Tibial nerve (tissue), 4 donors: ENCODE measurements at regions not wholly inside any gene's neighbourhood (a gene's known extent, or its start where the extent isn't known, plus 50 kb on each side); places are given as distances from the start of the nearest gene placed in this dataset.

Experiments
- DNase-seq, 2 donors: peaks; one replicate each; pipeline ENCODE4 v3.0.0-alpha.2; 2019; ENCODE audit warnings: low spot score in 2 of 2
- H3K27ac ChIP-seq, 4 donors: fragments of 200-600 bp; sonication (generic) in 3 of 4; one replicate each; pipeline ENCODE4 v1.5.1; 2017 to 2019; ENCODE audit warnings: mild to moderate bottlenecking in 1 of 4
- H3K27me3 ChIP-seq, 2 donors: fragments of 200-600 bp; sonication (generic) in 1 of 2; one replicate each; pipeline versions ENCODE4 v1.5.1 to v1.6.0; 2017 to 2019
- H3K36me3 ChIP-seq, 3 donors: fragments of 200-600 bp; sonication (generic); one replicate each; pipeline ENCODE4 v1.5.1; 2018 to 2019
- H3K4me1 ChIP-seq, 4 donors: fragments of 200-600 bp; sonication (generic) in 3 of 4; one replicate each; pipeline ENCODE4 v1.5.1; 2017 to 2019
- H3K4me3 ChIP-seq, 4 donors: fragments of 200-600 bp; sonication (generic) in 3 of 4; one replicate each; pipeline ENCODE4 v1.5.1; 2017 to 2019; ENCODE audit warnings: mild to moderate bottlenecking in 1 of 4, moderate library complexity in 1 of 4
- H3K9me3 ChIP-seq, 4 donors: fragments of 200-600 bp; sonication (generic) in 3 of 4; one replicate each; pipeline ENCODE4 v1.5.1; 2017 to 2019
- EP300 ChIP-seq, 2 donors: sonication (generic); formaldehyde crosslinking; IDR thresholded peaks; one replicate each; pipeline ENCODE4 v1.6.1; 2017; ENCODE audit warnings: antibody characterized with exemption in 2 of 2, mild to moderate bottlenecking in 1 of 2
- POLR2A ChIP-seq, 2 donors: fragments of 450-650 bp; IDR thresholded peaks; one replicate each; pipeline ENCODE4 v1.6.1; 2017; ENCODE audit warnings: antibody characterized with exemption in 2 of 2, mild to moderate bottlenecking in 2 of 2, moderate library complexity in 2 of 2
- WGBS, 2 donors: methylation state at CpG; one replicate each; pipeline ENCODE4 v1.1.5; 2018; 5-methylcytosine and 5-hydroxymethylcytosine counted together
- TF ChIP-seq, protein P1 (sequence below), 5 experiments: fragments of 200-600 bp in 3 of 5; fragments of 450-650 bp in 2 of 5; sonication (generic) in 3 of 5; IDR thresholded peaks; one replicate each; pipeline ENCODE4 v1.5.1; 2016 to 2019; ENCODE audit warnings: antibody characterized with exemption in 5 of 5, mild to moderate bottlenecking in 3 of 5, moderate library complexity in 2 of 5

DNA sequence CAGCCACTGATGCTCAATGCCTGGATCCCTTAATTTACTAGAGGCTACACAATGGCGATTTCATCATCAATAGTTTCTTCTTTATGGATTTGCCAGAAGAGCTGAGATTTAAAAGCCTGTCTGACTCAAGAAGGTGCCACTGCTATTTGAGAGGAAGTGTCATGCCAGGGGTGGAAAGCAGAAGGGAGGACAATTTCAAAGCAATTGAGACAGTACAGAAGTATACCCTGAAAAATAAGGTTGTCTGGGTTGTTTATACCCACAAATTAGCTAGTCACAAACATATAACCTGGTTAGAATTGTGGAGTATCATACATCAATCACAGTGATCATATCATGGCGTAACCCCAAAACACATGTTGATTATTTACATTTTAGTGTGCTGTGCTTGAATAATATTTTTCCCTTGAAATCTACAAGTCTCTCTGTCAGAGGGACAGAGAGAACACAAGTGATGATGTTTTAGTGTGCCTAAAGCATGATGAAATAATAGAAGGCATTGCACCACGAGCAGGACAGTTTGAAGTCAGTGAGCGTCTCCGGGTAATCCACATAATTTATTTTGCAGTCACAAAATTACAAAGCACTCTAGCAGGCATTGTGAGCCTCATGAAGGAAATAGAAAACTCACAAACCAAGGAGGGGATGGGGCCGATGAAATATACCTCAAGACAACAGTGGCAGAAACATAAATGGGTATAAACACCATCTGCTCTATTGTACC is 312.2 kb upstream of the SPRED2 start:
- Histone ChIP-seq H3K4me1 (peaks cover 0 to 10% (median 0%) of the 10 kb centered on the region in 4 donors), H3K4me3 (no peak overlapping the region), H3K27me3 (no peaks in the 10 kb centered on the region), H3K9me3 (no peaks in the 10 kb centered on the region), H3K36me3 (no peaks in the 10 kb centered on the region), H3K27ac (no peak overlapping the region)
- DNase-seq: no peak
- WGBS, 2 donors: 86 to 91% methylated on average over 6 of the region's 6 CpGs
- TF ChIP-seq EP300 (IDR thresholded peaks at IDR 0.05) (no peak), POLR2A (IDR thresholded peaks at IDR 0.05) (no peak)
- TF ChIP-seq, protein P1, sequence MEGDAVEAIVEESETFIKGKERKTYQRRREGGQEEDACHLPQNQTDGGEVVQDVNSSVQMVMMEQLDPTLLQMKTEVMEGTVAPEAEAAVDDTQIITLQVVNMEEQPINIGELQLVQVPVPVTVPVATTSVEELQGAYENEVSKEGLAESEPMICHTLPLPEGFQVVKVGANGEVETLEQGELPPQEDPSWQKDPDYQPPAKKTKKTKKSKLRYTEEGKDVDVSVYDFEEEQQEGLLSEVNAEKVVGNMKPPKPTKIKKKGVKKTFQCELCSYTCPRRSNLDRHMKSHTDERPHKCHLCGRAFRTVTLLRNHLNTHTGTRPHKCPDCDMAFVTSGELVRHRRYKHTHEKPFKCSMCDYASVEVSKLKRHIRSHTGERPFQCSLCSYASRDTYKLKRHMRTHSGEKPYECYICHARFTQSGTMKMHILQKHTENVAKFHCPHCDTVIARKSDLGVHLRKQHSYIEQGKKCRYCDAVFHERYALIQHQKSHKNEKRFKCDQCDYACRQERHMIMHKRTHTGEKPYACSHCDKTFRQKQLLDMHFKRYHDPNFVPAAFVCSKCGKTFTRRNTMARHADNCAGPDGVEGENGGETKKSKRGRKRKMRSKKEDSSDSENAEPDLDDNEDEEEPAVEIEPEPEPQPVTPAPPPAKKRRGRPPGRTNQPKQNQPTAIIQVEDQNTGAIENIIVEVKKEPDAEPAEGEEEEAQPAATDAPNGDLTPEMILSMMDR (IDR thresholded peaks at IDR 0.05): no peak

DNA sequence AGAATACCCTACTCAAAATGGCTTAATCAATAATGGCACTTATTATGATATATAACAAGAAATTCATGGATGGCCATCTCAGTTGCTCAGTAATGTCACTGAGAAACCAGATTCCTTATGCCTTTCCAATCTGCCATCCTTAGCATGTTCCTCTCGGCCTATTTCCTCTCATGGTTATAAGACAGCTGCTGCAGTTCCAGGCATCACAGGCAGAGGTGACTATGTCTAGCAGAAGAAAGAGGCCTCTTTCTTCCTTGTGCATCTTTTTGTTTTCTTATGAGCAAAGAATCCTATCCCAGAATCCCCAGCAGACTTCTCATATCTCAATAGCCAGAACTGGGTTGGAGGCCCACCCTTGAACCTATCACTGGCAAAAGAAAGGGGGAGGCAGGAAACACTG is 310.6 kb upstream of the SPRED2 start:
- WGBS, 2 donors: 93 to 95% methylated on average over 1 of the region's 1 CpG
- Histone ChIP-seq H3K36me3 (no peaks in the 10 kb centered on the region), H3K9me3 (no peaks in the 10 kb centered on the region), H3K4me1 (peaks cover 0 to 10% (median 0%) of the 10 kb centered on the region in 4 donors), H3K4me3 (no peak overlapping the region), H3K27ac (no peak overlapping the region), H3K27me3 (no peaks in the 10 kb centered on the region)
- TF ChIP-seq EP300 (IDR thresholded peaks at IDR 0.05) (no peak), POLR2A (IDR thresholded peaks at IDR 0.05) (no peak)
- TF ChIP-seq, protein P1 (IDR thresholded peaks at IDR 0.05): no peak
- DNase-seq: no peak

DNA sequence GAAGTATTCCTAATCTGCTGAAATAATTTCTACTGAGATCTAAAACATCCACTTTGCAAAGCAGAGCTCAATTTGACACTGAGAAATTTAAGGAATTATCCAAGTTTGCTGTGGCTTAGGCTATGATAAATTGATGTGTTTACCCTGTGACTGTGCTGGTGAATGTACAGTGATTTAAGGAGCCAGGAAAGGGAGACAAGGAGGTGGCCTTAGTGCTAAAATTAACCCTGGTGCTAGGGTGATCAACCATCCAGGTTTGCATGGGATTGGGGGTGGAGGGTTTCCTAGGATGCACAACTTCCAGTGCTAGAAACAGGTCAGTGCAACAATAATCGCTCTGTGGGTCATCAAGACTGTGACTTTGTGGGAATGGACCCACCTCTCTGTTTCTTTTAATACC is 307.5 kb upstream of the SPRED2 start:
- H3K27ac ChIP-seq: no peak overlapping the region
- TF ChIP-seq, protein P1 (IDR thresholded peaks at IDR 0.05): no peak
- no peak for TF ChIP-seq POLR2A (IDR thresholded peaks at IDR 0.05)
- TF ChIP-seq EP300 (IDR thresholded peaks at IDR 0.05): no peak
- WGBS, 2 donors: 92 to 95% methylated on average over 1 of the region's 1 CpG
- H3K9me3 ChIP-seq: no peaks in the 10 kb centered on the region
- H3K4me1 ChIP-seq: no peaks in the 10 kb centered on the region
- no peak for DNase-seq
- H3K27me3 ChIP-seq: no peaks in the 10 kb centered on the region
- no peak overlapping the region for H3K4me3 ChIP-seq
- no peaks in the 10 kb centered on the region for H3K36me3 ChIP-seq

DNA sequence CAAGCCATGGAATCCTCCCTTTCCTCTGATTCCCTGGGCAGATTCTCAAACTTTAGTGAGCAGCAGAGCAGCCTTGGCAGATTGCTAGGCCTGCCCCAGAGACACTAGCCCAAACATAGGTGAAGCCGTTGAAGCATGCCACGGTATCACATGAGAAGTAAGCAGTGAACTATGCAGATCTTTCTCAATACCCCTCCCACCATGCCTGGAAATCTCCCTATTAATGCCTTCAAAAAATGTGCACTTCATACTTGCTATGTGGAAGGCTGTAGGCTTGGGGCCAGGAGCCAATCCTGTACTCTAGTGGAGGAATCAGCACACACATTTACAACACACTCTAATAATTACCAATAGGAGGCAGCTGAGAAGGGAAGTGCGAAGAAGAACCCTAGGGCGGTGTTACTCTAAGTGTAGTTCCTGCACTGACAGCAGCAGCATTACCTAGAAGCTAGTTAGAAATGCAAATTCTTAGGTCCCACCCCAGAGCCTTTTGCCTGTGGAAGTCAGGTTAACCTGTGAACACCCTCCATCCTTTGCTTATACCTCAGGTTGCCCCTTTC is 305.1 kb upstream of the SPRED2 start:
- 82 to 91% methylated on average over 4 of the region's 4 CpGs for WGBS, 2 donors
- H3K4me3 ChIP-seq: no peak overlapping the region
- TF ChIP-seq, protein P1 (IDR thresholded peaks at IDR 0.05): no peak
- TF ChIP-seq EP300 (IDR thresholded peaks at IDR 0.05) (no peak), POLR2A (IDR thresholded peaks at IDR 0.05) (no peak)
- H3K4me1 ChIP-seq: no peaks in the 10 kb centered on the region
- peaks cover 0 to 6% (median 0%) of the 10 kb centered on the region in 4 donors for H3K9me3 ChIP-seq
- no peaks in the 10 kb centered on the region for H3K27me3 ChIP-seq
- DNase-seq: no peak
- no peaks in the 10 kb centered on the region for H3K36me3 ChIP-seq
- H3K27ac ChIP-seq: no peak overlapping the region

DNA sequence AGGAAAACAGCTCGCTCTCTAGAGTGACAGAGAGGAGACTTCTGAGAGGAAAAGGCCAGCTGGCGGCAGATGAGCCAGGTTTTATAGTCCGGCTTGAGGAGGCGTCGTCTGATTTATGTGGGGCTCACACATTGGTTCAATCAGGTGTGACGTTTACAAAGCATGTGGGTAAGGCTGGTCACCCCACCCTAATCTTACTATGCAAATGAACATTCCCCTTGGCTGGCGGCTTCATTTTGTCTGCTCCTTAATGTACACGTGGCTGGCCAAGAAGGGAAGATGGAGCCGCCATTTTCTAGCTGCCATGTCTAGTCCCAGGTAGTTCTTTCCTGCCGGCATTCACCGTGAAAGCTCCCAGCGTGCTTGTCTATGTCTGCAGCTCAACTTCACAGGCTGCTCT is 299.1 kb upstream of the SPRED2 start:
- H3K27ac ChIP-seq: no peak overlapping the region
- TF ChIP-seq, protein P1 (IDR thresholded peaks at IDR 0.05): no peak
- TF ChIP-seq EP300 (IDR thresholded peaks at IDR 0.05) (no peak), POLR2A (IDR thresholded peaks at IDR 0.05) (no peak)
- no peak overlapping the region for H3K4me3 ChIP-seq
- no peaks in the 10 kb centered on the region for H3K27me3 ChIP-seq
- DNase-seq: no peak
- peaks cover 0 to 9% (median 0%) of the 10 kb centered on the region in 4 donors for H3K9me3 ChIP-seq
- no peaks in the 10 kb centered on the region for H3K36me3 ChIP-seq
- 78 to 81% methylated on average over 12 of the region's 12 CpGs for WGBS, 2 donors
- H3K4me1 ChIP-seq: no peaks in the 10 kb centered on the region
